NCI-H1092 treated with DMSO at 0.1 percent for 48 hours (cell line): ENCODE measurements at regions not wholly inside any gene's neighbourhood (a gene's known extent, or its start where the extent isn't known, plus 50 kb on each side); places are given as distances from the start of the nearest gene placed in this dataset.
A peak's percentile ranks its signal among the peaks of the same experiment; 100 is the strongest.

Source experiments
- DNase-seq: peaks from one replicate; lab custom pipeline; 2025; lab: John Stamatoyannopoulos, UW

GRCh38 chr5:73339051-73339575 lies 109.5 kb downstream of the FOXD1 start:
- peak; percentile 49 for DNase-seq

- peak; percentile 69 for DNase-seq
Observed at GRCh38 chr5:73338256-73339050, 110.1 kb downstream of the FOXD1 start.

DNA sequence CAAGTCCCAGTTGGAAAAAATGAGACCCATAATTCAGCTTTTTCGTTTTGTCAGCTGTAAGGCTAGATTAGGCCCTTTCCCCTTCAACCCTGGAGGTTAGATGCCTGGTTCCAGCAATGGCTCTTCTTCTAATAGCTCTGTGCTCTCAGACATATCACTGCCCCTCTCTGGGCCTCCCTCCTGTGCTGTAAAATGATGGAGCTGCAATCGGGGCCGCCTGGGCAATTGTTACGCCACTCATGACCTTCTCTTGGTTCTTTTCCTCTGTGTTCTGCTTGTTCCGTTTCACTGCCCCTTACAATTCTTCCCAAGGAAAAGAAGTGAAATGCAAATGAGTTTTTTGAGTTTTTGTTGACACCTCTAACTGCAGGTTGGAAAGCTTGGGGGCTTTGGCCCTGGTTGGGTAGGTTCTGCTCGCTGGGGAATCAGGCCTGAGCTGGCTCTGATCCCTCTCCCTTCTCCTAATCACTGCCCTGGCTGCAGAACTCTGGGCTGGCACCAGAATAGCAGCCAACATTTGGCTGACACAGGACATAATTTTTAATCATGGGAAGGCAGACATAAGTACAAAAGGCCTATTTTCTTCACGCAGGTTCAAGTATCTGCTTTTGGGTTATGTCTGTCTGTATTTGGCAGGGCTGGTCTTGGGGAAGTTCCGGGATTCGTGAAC lies 110.9 kb downstream of the FOXD1 start:
- DNase-seq: peak; percentile 47

DNA sequence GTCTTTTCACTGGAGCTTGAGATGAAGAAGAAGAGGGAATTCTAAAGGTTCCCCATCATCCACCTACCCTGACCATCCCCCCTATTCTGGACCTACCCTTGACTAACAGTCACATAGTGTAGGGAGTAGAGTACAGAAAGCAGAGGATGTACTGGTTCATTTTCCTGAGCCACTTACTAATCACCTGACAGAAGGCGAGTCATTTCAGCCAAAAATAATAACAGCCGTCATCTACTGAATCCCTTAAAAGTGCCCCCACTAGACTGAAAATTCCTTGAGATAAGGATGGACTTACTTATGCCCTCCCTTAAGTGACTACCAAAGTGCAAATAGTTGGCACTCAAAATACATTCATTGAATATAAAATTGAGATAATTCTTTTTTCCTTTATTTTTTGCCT lies 112.2 kb downstream of the FOXD1 start:
- no peak for DNase-seq

GRCh38 chr5:73333944-73334703 lies 114.5 kb downstream of the FOXD1 start:
- DNase-seq: no peak

DNA sequence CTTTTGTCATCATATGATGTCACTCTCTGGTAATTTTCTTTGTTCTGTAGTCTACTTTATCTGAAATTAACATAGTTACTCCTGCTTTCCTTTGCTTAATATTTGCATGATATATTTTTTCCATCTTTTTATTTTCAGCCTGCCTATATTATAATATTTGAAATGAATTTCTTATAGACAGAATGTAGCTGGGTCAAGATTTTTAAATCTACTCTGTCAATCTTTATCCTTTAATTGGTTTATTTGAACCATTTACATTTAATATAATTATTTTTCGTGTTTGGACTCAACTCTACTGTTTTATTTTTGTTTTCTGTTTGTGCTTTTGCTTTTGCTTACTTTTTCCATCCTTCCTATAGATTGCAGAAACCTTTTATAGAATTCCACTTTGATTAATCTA lies 118.0 kb downstream of the FOXD1 start:
- no peak for DNase-seq

DNA sequence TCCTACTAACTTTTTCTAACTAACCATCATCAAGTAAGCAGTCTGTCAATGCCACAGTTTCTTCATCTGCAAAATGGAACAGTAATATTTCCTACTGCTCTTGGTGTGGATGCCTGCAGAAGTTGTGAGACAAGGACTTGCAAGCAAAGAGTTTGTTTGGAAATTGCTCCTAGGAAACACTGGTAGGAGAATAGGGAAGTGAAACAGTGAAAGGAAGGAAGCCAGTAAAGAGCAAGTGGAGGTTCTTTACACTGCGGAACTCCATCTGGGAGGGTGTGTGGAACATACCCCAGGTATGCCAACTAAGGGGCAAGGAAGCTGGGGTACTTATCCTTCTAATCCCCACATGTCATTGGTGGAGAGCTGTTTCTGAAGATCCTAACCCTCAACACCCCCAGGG lies 119.9 kb downstream of the FOXD1 start:
- no peak for DNase-seq

GRCh38 chr5:73327908-73328455 lies 120.6 kb downstream of the FOXD1 start:
- DNase-seq: no peak

DNA sequence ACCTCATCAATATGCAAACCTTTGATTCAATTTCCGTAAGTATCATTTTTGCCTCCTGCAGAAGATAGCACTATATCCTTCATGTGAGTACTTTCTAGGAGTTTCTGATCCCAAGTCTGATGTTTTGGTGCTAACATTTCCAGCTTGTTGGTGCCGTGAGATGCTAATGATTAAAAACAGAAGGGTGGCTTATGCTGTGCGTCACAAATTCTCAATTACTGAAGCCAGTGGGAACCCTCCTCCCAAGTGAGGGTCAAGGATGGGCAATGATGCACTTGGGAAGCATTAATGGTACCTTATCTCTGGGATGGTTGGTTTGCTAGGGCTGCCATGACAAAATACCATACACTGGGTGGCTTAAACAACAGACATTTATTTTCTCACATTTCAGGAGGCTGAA lies 123.0 kb downstream of the FOXD1 start:
- no peak for DNase-seq

- DNase-seq: no peak
Observed at GRCh38 chr5:73323466-73323865, 125.1 kb downstream of the FOXD1 start.

DNA sequence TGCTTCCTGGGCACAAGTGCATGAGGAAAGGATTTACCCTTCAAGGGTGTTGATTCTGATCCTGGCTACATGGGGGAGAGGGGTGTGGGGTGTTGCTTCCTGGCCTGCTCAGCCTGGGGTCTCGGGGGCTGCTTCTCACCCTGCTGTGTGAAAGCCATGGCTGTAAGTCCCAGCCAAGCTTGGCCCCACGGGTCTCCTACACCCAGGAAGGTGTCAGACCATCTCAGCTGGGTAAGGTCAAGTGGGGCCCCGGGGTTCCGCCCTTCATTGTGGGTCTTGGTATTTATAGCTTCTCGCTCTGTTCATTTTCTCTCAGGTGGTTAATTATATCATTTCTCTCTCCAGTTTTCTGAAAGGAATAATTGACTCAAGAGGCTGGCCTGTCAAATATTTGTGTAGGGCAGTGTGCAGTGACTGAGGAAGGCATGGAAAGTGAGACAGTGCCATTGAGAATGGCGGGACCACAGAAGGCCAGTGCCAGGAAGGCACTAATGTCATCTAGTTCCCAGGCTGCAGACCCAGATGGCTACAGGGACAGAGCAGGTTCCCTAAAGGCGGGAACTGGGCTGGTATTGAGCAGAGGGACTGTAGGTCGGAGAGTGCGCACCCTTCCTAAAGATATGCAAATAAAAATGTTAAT lies 126.0 kb downstream of the FOXD1 start:
- peak; percentile 17 for DNase-seq

DNA sequence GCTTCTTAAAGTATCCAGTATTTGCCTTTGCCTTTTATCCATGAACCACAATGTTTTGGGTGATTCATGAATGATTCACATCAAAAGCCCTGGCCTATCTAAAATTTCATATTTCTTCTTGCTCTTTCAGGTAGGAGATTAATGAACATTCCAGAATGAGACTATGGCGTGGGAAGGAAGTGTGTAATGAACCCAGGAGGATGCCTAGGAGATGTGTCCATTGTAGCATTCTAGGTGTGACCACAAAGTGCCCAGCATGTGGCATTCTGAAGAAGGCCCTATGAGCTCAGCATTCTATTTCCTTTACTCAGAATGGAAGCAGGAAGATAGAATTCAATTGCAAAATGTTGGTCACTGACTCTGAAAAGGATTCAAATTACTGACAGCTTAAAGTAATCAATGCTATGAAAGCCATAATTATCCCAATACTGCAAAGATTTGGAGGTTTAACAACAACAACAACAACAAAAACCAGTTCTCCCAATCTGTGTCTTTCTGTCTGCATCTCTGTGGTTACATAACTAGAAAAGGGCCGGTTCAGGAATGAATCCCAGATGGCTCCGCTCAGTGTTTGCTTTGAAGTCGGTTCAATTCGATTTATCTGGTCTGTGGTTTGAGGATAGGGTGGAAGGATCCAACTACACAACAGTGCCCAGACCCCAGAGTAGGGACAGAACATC lies 126.7 kb downstream of the FOXD1 start:
- DNase-seq: no peak

GRCh38 chr5:73319036-73319435 lies 129.5 kb downstream of the FOXD1 start:
- DNase-seq: no peak

- DNase-seq: no peak
Observed at GRCh38 chr5:73318308-73318719, 130.3 kb downstream of the FOXD1 start.

DNA sequence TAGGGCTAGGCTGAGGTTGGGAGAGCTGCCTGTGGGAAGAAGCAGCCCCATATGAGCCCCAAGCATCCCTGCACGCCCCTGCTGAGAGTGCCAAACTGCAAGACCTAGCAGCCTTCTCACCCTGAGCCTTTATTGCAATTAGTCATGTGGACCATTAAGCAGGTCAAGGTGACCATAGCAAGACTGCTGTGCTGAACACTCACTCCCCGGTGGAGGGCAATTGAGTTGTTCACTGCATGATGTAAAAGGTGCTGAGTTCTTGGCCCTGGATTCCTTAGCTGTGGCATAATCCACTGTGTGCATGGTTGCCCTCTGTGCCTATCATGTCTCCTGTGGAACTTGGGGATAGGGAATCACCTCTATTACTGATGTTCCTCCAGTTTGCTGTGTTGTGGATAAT lies 131.1 kb downstream of the FOXD1 start:
- no peak for DNase-seq

DNA sequence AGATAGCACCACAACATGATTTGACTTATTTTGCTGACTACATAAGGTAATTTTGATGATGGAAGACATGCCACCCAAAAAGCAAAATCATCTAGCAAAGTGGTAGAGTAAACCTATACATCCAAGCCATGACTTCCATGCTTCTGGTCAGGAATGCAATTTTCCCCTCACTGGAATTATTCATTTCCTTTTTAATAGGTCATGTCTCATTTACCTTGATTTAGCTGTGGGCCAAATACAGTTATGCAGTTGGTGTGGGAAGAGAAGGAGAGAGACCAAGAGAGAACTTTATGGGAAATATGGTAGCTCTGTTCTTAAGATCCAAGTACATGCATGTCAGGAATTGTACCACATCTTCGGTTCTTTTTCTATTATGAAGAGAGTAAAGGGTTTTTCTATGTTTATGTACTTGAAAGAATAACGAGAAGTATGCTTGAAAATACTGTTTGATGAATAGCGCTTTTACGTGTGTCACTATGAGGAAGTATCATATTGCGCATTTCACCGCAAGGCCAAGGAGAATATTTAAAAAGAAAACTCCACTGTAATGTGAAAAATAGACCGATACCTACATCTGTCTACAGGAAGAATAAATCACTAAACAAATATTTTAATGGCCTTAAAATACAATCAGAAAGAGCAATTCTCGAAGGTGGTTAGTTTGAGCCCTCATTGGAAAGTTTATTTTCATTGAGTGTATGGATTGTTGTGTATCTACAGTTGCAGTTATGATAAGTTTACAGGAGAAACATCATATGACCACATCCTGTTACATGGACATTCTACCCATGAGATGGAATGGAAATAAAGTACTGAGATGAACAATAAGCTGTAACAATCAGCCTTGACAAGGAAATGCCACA lies 134.0 kb downstream of the FOXD1 start:
- no peak for DNase-seq

GRCh38 chr5:73312872-73313510 lies 135.6 kb downstream of the FOXD1 start:
- DNase-seq: no peak

DNA sequence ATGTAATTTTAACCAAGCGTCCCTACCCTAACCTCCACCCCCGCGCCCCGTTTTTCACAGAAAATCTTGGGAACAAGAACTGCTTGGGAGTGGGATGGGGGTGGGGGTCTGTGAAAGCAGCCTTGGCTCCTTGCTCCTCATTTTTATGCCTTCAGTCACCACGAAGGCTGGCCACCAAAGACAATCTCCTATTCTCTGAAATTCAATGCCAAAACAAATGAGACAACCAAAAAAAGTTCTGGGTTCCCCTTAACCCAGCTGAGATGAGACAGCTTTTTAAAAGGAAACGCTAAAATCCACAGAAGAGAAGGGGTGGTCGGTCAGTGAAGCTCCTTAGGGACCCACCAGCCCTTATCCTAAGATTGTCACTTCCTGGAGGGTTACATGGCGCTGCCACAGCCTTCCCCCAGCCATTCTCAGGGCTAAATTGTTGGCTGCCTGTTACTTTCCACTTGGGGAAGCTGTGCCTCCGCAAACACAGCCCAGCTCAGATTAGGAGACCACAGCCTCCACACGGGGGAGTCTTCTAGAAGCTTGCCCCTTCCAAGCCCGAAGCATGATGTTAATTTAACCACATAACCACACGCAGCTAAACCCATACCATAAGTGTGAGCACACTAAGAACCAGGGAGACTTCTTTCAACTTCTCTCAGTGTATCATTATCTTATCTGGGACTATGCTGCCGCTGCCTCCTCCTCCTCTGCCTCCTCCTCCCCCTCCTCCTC lies 136.3 kb downstream of the FOXD1 start:
- no peak for DNase-seq
